ENCODE measurements at regions not wholly inside any gene's neighbourhood (a gene's known extent, or its start where the extent isn't known, plus 50 kb on each side); places are given as distances from the start of the nearest gene placed in this dataset.
"Not testable (repeated sequence)": the region's sequence is repeated elsewhere in the genome, so short reads cannot be mapped to it uniquely, and the experiment has no call there.

DNA sequence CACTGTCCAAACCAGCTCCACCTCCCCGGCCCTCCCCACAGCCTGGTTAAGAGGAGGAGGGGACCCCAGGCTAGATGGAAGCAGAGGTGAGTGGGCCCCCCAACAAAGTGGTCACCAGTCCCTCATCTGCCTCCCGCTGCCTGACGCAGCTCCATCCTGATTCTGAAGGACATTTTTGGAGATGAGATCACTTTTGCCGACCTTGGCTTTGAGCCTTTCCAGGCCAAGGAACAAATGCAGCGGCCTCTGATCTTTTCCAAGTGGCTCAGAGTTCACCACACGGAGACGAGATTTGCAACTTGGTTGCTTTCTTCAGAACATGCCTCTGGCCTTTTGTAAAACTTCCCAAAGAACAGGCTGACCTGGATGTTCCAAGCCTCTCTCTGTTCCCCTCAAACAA, 223.1 kb downstream of the NPHP4 start:
- no peaks in the 10 kb centered on the region for H3K4me1 ChIP-seq (ENCODE audit: control insufficient read depth, low read length)
- H3K9me3 ChIP-seq (ENCODE audit: control insufficient read depth, insufficient read depth, low read length), result no peaks in the 10 kb centered on the region
- no peaks in the 10 kb centered on the region for H3K27me3 ChIP-seq (ENCODE audit: control insufficient read depth, low read length)
- no peaks in the 10 kb centered on the region for H3K79me2 ChIP-seq (ENCODE audit: control insufficient read depth, low read length)
- no peak for TF ChIP-seq EZH2phosphoT487 (IDR thresholded peaks at IDR 0.05; ENCODE audit: borderline replicate concordance, low read length)
- TF ChIP-seq CTCF (IDR thresholded peaks at IDR 0.05; ENCODE audit: low read depth, low read length, poor library complexity, severe bottlenecking), result no peak
- H3K4me2 ChIP-seq (ENCODE audit: low read length), result no peak overlapping the region
- no peaks in the 10 kb centered on the region for H3K36me3 ChIP-seq (ENCODE audit: control insufficient read depth, low read length)
- no peak overlapping the region for H3K4me3 ChIP-seq (ENCODE audit: low read length)
- no peaks in the 10 kb centered on the region for H4K20me1 ChIP-seq (ENCODE audit: control insufficient read depth, insufficient read depth, low read depth, low read length)
- H3K9me2 ChIP-seq (replicated peaks; ENCODE audit: control insufficient read depth, low read length), result no peaks in the 10 kb centered on the region
- H3F3A ChIP-seq (ENCODE audit: control insufficient read depth, insufficient read depth), result no peaks in the 10 kb centered on the region
- H3K27ac ChIP-seq (ENCODE audit: low read depth, low read length), result no peak overlapping the region

DNA sequence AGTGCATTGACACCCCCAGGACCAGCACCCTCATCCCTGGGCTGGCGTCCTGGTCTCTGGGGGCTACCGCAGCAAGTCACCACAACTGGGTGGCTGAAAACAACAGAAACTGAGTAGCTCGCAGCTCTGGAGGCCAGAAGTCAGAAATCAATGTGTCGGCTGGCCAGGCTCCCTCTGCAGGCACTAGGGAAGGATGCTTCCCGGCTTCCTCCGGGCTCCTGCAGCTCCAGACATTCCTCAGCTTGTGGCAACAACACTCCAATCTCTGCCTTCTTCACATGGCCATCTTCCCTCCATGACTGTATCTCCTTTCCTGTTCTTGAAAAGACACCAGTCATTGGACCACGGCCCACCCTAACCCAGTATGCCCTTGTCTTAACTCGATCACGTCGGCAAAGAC, 224.2 kb downstream of the NPHP4 start:
- Histone ChIP-seq H3K4me1 (ENCODE audit: control insufficient read depth, low read length) (no peaks in the 10 kb centered on the region), H3K27ac (ENCODE audit: low read depth, low read length) (no peak overlapping the region), H3K9me2 (replicated peaks; ENCODE audit: control insufficient read depth, low read length) (no peaks in the 10 kb centered on the region), H3F3A (ENCODE audit: control insufficient read depth, insufficient read depth) (no peaks in the 10 kb centered on the region), H3K79me2 (ENCODE audit: control insufficient read depth, low read length) (no peaks in the 10 kb centered on the region), H3K4me2 (ENCODE audit: low read length) (no peak overlapping the region), H3K36me3 (ENCODE audit: control insufficient read depth, low read length) (no peaks in the 10 kb centered on the region), H3K27me3 (ENCODE audit: control insufficient read depth, low read length) (no peaks in the 10 kb centered on the region), H4K20me1 (ENCODE audit: control insufficient read depth, insufficient read depth, low read depth, low read length) (no peaks in the 10 kb centered on the region), H3K4me3 (ENCODE audit: low read length) (no peak overlapping the region), H3K9me3 (ENCODE audit: control insufficient read depth, insufficient read depth, low read length) (no peaks in the 10 kb centered on the region)
- no peak for TF ChIP-seq CTCF (IDR thresholded peaks at IDR 0.05; ENCODE audit: low read depth, low read length, poor library complexity, severe bottlenecking)
- TF ChIP-seq EZH2phosphoT487 (IDR thresholded peaks at IDR 0.05; ENCODE audit: borderline replicate concordance, low read length), result no peak

GRCh38 chr1:5766996-5767395, 225.2 kb downstream of the NPHP4 start:
- not testable (repeated sequence) for H3K4me2 ChIP-seq (ENCODE audit: low read length); H3K9me3 ChIP-seq (ENCODE audit: control insufficient read depth, insufficient read depth, low read length); H3K9me2 ChIP-seq (replicated peaks; ENCODE audit: control insufficient read depth, low read length); H3F3A ChIP-seq (ENCODE audit: control insufficient read depth, insufficient read depth); H3K36me3 ChIP-seq (ENCODE audit: control insufficient read depth, low read length); H3K4me3 ChIP-seq (ENCODE audit: low read length); H3K27me3 ChIP-seq (ENCODE audit: control insufficient read depth, low read length); H3K4me1 ChIP-seq (ENCODE audit: control insufficient read depth, low read length); H3K79me2 ChIP-seq (ENCODE audit: control insufficient read depth, low read length); H4K20me1 ChIP-seq (ENCODE audit: control insufficient read depth, insufficient read depth, low read depth, low read length); H3K27ac ChIP-seq (ENCODE audit: low read depth, low read length)

GRCh38 chr1:5765997-5766913, 226.0 kb downstream of the NPHP4 start:
- H3K9me3 ChIP-seq (ENCODE audit: control insufficient read depth, insufficient read depth, low read length), result no peaks in the 10 kb centered on the region
- no peak overlapping the region for H3K27ac ChIP-seq (ENCODE audit: low read depth, low read length)
- H3K4me3 ChIP-seq (ENCODE audit: low read length), result no peak overlapping the region
- no peaks in the 10 kb centered on the region for H3K36me3 ChIP-seq (ENCODE audit: control insufficient read depth, low read length)
- no peak overlapping the region for H3K4me2 ChIP-seq (ENCODE audit: low read length)
- no peaks in the 10 kb centered on the region for H4K20me1 ChIP-seq (ENCODE audit: control insufficient read depth, insufficient read depth, low read depth, low read length)
- no peaks in the 10 kb centered on the region for H3K4me1 ChIP-seq (ENCODE audit: control insufficient read depth, low read length)
- no peaks in the 10 kb centered on the region for H3F3A ChIP-seq (ENCODE audit: control insufficient read depth, insufficient read depth)
- no peaks in the 10 kb centered on the region for H3K9me2 ChIP-seq (replicated peaks; ENCODE audit: control insufficient read depth, low read length)
- 0 out of 2 replicates have a peak, but pooled peaks cover 2% of the 10 kb centered on the region for H3K27me3 ChIP-seq (ENCODE audit: control insufficient read depth, low read length)
- TF ChIP-seq CTCF (IDR thresholded peaks at IDR 0.05; ENCODE audit: low read depth, low read length, poor library complexity, severe bottlenecking), result no peak
- no peak for TF ChIP-seq EZH2phosphoT487 (IDR thresholded peaks at IDR 0.05; ENCODE audit: borderline replicate concordance, low read length)
- no peaks in the 10 kb centered on the region for H3K79me2 ChIP-seq (ENCODE audit: control insufficient read depth, low read length)

All from DOHH2 (cell line).